Karpas-422 (cell line): ENCODE measurements at regions not wholly inside any gene's neighbourhood (a gene's known extent, or its start where the extent isn't known, plus 50 kb on each side); places are given as distances from the start of the nearest gene placed in this dataset.
"Not testable (repeated sequence)": the region's sequence is repeated elsewhere in the genome, so short reads cannot be mapped to it uniquely, and the experiment has no call there.

Experiments used
- DNase-seq: peaks from one replicate; pipeline ENCODE4 v3.0.0-alpha.2; 2015
- H2AFZ ChIP-seq: fragments of 200-600 bp; sonication (generic); 2 replicates; pipeline ENCODE4 v1.6.1; 2014; ENCODE audit warnings: antibody characterized with exemption, low read length, mixed read lengths
- H3K27ac ChIP-seq: fragments of 200-600 bp; sonication (generic); 2 replicates; pipeline ENCODE4 v1.5.1; 2014; ENCODE audit warnings: mild to moderate bottlenecking, low read length, moderate library complexity
- H3K27me3 ChIP-seq: fragments of 200-600 bp; sonication (generic); 2 replicates; pipeline ENCODE4 v1.6.1; 2014; ENCODE audit warnings: low read length, mixed read lengths
- H3K36me3 ChIP-seq: fragments of 200-600 bp; sonication (generic); 2 replicates; pipeline ENCODE4 v1.6.1; 2014; ENCODE audit warnings: low read length, mixed read lengths; ENCODE audit not compliant: insufficient read depth
- H3K4me1 ChIP-seq: fragments of 200-600 bp; sonication (generic); 2 replicates; pipeline ENCODE4 v1.6.1; 2014; ENCODE audit warnings: mild to moderate bottlenecking, low read length, mixed read lengths
- H3K4me2 ChIP-seq: fragments of 200-600 bp; sonication (generic); 2 replicates; pipeline ENCODE4 v1.6.1; 2014; ENCODE audit warnings: low read length, low read depth, mild to moderate bottlenecking; ENCODE audit not compliant: poor library complexity, severe bottlenecking
- H3K4me3 ChIP-seq: fragments of 200-600 bp; sonication (generic); 2 replicates; pipeline ENCODE4 v1.5.1; 2014; ENCODE audit warnings: mild to moderate bottlenecking, antibody characterized with exemption, low read length, mixed read lengths
- H3K79me2 ChIP-seq: fragments of 200-600 bp; sonication (generic); 2 replicates; pipeline ENCODE4 v1.6.1; 2014; ENCODE audit warnings: mild to moderate bottlenecking, low read length, mixed read lengths
- H3K9ac ChIP-seq: fragments of 200-600 bp; sonication (generic); 2 replicates; pipeline ENCODE4 v1.6.0; 2014; ENCODE audit warnings: low read length
- H3K9me2 ChIP-seq: fragments of 200-600 bp; sonication (generic), shearing (Covaris generic); replicated peaks from 2 replicates; pipeline ENCODE4 v1.6.0; 2014; ENCODE audit warnings: mild to moderate bottlenecking, low read length, moderate library complexity; ENCODE audit not compliant: insufficient read depth
- H3K9me3 ChIP-seq: fragments of 300-700, 200-600 bp; sonication (generic); 2 replicates; pipeline ENCODE4 v1.6.1; 2014; ENCODE audit warnings: low read length, mixed read lengths
- H4K20me1 ChIP-seq: fragments of 200-600 bp; sonication (generic); 2 replicates; pipeline ENCODE4 v1.6.1; 2014; ENCODE audit warnings: mild to moderate bottlenecking, antibody characterized with exemption, low read length, low read depth; ENCODE audit not compliant: insufficient read depth

DNA sequence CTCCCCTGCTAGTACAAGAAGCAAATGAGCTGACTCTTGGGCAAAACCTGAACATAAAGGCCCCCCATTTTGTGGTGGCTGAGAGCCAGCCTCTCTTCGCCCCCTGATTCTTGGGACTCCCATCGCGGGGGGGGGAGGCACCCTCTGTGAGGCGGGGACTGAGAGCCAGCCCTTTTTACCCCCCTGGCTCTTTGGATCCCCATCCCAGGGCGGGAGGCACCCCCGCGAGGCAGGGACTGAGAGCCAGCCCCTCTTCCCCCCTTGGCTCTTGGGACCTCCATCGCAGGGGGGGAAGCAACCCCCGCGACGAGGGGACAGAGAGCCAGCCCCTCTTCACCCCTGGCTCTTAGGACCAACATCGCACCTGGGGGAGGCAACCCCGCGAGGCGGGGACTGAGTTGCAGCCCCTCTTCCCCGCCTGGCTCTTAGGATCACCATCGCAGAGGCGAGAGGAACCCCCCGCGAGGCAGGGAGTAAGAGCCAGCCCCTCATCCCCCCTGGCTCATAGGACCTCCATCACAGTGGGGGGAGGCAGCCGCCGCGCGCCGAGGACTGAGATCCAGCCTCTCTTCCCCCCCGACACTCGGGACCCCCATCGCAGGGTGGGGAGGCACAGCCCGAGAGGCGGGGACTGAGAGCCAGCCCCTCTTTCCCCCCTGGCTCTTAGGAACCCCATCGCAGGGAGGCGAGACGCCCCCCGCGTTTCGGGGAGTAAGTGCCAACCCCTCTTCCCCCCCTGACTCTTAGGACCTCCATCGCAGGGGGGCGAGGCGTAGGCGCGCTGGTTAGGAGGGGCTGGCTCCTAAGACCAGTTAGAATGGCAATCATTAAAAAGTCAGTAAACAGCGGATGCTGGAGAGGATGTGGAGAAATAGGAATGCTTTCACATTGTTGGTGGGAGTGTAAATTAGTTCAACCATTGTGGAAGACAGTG, 2428.4 kb upstream of the PCDH20 start:
- no peaks in the 10 kb centered on the region; the same call in 1 of the 2 replicates for H3K9me3 ChIP-seq
- H3K4me2 ChIP-seq, result no peak overlapping the region
- no peak for DNase-seq

GRCh38 chr13:63842102-63842501, 2426.5 kb upstream of the PCDH20 start:
- H3K27ac ChIP-seq, result no peak overlapping the region
- H3K4me1 ChIP-seq, result no peaks in the 10 kb centered on the region
- H3K27me3 ChIP-seq, result no peaks in the 10 kb centered on the region
- H4K20me1 ChIP-seq, result no peaks in the 10 kb centered on the region
- no peaks in the 10 kb centered on the region for H3K36me3 ChIP-seq
- no peaks in the 10 kb centered on the region; the same call in 1 of the 2 replicates for H3K9me3 ChIP-seq
- no peak overlapping the region for H3K9ac ChIP-seq
- H2AFZ ChIP-seq, result no peak overlapping the region
- H3K9me2 ChIP-seq, result no peaks in the 10 kb centered on the region
- no peak for DNase-seq
- no peak overlapping the region for H3K4me2 ChIP-seq
- H3K79me2 ChIP-seq, result no peaks in the 10 kb centered on the region
- H3K4me3 ChIP-seq, result no peak overlapping the region

More for the DNA sequence above, 2428.4 kb upstream of the PCDH20 start:
- no peaks in the 10 kb centered on the region for H4K20me1 ChIP-seq
- no peaks in the 10 kb centered on the region for H3K79me2 ChIP-seq
- no peak overlapping the region for H3K27ac ChIP-seq
- no peaks in the 10 kb centered on the region for H3K4me1 ChIP-seq
- H3K9me2 ChIP-seq, result no peaks in the 10 kb centered on the region
- no peak overlapping the region for H3K9ac ChIP-seq
- H3K4me3 ChIP-seq, result no peak overlapping the region
- H2AFZ ChIP-seq, result no peak overlapping the region
- H3K36me3 ChIP-seq, result no peaks in the 10 kb centered on the region
- no peaks in the 10 kb centered on the region for H3K27me3 ChIP-seq

GRCh38 chr13:63840551-63841421, 2425.1 kb upstream of the PCDH20 start:
- H3K79me2 ChIP-seq, result no peaks in the 10 kb centered on the region
- no peak overlapping the region for H3K4me3 ChIP-seq
- H3K36me3 ChIP-seq, result no peaks in the 10 kb centered on the region
- no peak overlapping the region for H3K27ac ChIP-seq
- H3K4me2 ChIP-seq, result no peak overlapping the region
- H3K9me2 ChIP-seq, result no peaks in the 10 kb centered on the region
- no peak overlapping the region for H2AFZ ChIP-seq
- no peaks in the 10 kb centered on the region for H3K27me3 ChIP-seq
- no peak for DNase-seq
- H4K20me1 ChIP-seq, result no peaks in the 10 kb centered on the region
- no peak overlapping the region for H3K9ac ChIP-seq
- H3K4me1 ChIP-seq, result no peaks in the 10 kb centered on the region
- H3K9me3 ChIP-seq, result no peaks in the 10 kb centered on the region; the same call in 1 of the 2 replicates

DNA sequence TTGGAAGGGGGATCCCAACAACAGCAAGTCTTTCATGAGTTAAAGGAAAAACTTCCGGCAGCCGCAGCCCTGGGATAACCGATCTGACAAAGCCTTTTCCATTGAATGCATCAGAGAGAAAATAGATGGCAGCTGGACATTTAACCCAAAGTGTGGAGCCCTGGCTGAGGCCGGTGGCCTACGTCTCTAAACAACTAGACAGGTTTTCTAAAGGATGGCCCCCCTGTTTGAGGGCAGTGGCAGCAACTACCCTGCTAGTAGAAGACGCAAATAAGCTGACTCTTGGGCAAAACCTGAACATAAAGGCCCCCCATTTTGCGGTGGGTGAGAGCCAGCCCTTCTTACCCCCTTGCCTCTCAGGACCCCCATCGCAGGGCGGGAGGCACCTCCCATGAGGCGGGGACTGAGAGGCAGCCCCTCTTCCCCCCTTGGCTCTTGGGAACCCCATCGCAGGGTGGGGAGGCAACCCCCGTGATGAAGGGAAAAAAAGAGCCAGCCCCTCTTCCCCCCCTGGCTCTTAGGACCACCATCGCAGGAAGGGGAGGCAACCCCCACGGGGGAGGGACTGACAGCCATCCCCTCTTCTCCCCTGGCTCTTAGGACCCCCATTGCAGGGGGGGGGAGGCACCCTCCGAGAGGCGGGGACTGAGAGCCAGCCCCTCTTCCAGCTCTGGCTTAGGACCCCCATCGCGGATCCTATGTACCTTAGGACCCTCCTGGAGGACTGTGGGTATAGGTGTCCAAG, 2422.9 kb upstream of the PCDH20 start:
- Histone ChIP-seq H3K4me2 (no peak overlapping the region), H3K4me3 (no peak overlapping the region), H3K4me1 (no peaks in the 10 kb centered on the region), H3K79me2 (no peaks in the 10 kb centered on the region), H2AFZ (no peak overlapping the region), H4K20me1 (no peaks in the 10 kb centered on the region), H3K36me3 (no peaks in the 10 kb centered on the region), H3K9me2 (no peaks in the 10 kb centered on the region), H3K27me3 (no peaks in the 10 kb centered on the region), H3K27ac (no peak overlapping the region), H3K9me3 (no peaks in the 10 kb centered on the region; the same call in 1 of the 2 replicates), H3K9ac (no peak overlapping the region)
- no peak for DNase-seq

DNA sequence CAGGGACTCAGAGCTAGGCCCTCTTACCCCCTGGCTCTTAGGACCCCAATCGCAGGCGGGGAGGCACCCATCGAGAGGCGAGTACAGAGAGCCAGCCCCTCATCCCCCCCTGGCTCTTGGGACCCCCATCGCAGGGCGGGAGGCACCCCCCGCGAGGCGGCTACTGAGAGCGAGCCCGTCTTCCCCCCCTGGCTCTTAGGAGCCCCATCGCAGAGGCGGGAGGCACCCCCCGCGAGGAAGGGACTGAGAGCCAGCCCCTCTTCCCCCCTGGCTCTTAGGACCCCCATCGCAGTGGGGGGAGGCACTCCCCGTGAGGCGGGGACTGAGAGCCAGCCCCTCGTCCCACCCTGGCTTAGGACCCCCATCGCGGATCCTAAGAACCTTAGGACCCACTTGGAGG, 2422.1 kb upstream of the PCDH20 start:
- H3K4me3 ChIP-seq, H3K4me2 ChIP-seq, H2AFZ ChIP-seq, H3K27ac ChIP-seq, H3K79me2 ChIP-seq, DNase-seq, H3K9me3 ChIP-seq, H3K36me3 ChIP-seq, H3K9ac ChIP-seq, H4K20me1 ChIP-seq, H3K9me2 ChIP-seq, H3K27me3 ChIP-seq, H3K4me1 ChIP-seq: not testable (repeated sequence)

DNA sequence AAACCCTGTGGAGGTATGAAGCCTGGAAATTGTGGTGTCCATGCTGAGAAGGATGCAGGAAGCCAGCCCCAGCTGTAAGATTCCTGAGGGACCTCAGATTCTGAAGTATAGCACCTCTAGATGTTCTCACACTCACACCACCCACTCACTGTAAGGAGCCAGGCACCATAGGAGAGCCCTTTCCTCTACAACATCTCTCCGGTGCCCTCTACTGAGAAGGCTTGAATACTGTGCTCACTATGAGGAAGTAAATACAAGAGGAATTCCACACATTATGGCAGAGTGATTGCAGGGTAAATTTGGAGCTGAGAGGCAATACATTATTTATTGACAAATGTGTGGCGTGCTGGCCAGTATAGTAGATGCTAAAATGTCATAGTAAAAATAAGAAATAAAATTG, 2414.0 kb upstream of the PCDH20 start:
- not testable (repeated sequence) for H3K9me3 ChIP-seq, H2AFZ ChIP-seq, H3K27ac ChIP-seq, H3K4me1 ChIP-seq, H3K9me2 ChIP-seq, H3K9ac ChIP-seq, H3K4me3 ChIP-seq, H3K4me2 ChIP-seq, H3K27me3 ChIP-seq, H3K36me3 ChIP-seq, H4K20me1 ChIP-seq, H3K79me2 ChIP-seq, DNase-seq

GRCh38 chr13:63821785-63822184, 2406.1 kb upstream of the PCDH20 start:
- H3K4me1 ChIP-seq, H3K36me3 ChIP-seq, H3K4me2 ChIP-seq, H3K9me3 ChIP-seq, DNase-seq, H3K79me2 ChIP-seq, H3K27me3 ChIP-seq, H3K27ac ChIP-seq, H2AFZ ChIP-seq, H3K9ac ChIP-seq, H3K4me3 ChIP-seq, H4K20me1 ChIP-seq, H3K9me2 ChIP-seq: not testable (repeated sequence)
